HG02588 (cell line): ENCODE measurements at regions not wholly inside any gene's neighbourhood (a gene's known extent, or its start where the extent isn't known, plus 50 kb on each side); places are given as distances from the start of the nearest gene placed in this dataset.

ENCODE experiments used
- ATAC-seq: cut with Tn5 transposase; IDR thresholded peaks from one replicate; pipeline ENCODE4 v1.9.1; 2021; ENCODE audit warnings: mild to moderate bottlenecking, moderate library complexity; ENCODE audit not compliant: unreplicated experiment

GRCh38 chr5:86768699-86769202, 151.0 kb downstream of the COX7C start:
- no peak for ATAC-seq

GRCh38 chr5:86780018-86780417, 162.3 kb downstream of the COX7C start:
- no peak for ATAC-seq

DNA sequence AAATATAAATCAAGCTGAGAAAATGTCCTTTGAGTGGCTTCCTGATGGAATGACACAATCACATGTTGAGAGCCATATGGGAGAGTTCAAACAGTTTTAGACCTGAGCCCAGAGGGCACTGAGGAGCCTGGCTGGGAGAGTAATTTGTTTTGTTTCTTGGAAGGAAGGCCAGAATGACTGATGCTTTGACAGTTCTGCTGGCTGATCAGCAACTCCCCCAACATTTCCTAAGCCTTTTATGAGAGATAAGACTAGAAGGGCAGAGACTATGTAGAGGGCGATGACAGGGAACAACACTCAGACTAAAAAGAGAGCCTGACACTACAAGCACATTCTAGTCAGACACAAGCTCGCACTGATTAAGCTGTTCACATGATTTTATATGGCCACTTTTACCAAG, 169.2 kb downstream of the COX7C start:
- ATAC-seq: no peak

GRCh38 chr5:86795659-86796058, 177.9 kb downstream of the COX7C start:
- no peak for ATAC-seq

DNA sequence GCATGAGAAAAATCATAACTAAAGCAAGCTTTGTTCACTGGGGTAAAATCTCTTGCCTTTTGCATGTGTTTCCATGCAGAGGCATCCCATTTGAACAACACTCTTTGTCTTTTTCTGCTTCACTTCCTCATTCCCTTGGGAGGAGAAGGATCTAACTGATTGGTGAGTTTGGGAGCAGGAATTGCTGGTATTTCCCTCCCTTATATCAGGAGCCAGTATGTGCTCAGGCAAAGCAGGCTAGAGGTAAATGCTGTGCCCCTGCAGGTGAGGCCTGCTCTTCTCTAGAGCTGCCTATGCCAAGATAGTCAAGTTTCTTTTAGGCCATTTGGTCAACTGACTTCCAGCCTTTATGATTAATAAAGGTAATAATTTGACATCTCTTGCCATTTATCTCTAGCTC, 179.9 kb downstream of the COX7C start:
- no peak for ATAC-seq

DNA sequence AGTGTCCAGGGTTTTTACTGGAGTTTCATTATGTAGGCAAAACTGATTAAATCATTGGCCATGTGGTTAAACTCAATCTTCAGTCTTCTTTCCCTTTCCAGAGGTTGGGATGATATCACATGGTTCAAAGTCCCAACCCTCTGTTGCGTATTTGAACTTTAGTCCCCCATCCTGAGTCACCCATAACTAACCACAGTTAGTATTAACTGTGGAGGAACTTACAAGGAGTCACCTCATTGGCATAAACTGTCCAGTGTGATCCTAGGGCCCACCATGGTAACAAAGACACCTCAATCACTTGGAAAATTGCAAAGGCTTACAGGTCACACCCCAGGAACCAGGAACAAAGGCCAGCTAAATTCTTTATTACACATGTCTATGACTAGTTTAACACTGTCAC, 188.5 kb downstream of the COX7C start:
- no peak for ATAC-seq

- no peak for ATAC-seq
Measured at GRCh38 chr5:86807046-86808031, 189.6 kb downstream of the COX7C start.

DNA sequence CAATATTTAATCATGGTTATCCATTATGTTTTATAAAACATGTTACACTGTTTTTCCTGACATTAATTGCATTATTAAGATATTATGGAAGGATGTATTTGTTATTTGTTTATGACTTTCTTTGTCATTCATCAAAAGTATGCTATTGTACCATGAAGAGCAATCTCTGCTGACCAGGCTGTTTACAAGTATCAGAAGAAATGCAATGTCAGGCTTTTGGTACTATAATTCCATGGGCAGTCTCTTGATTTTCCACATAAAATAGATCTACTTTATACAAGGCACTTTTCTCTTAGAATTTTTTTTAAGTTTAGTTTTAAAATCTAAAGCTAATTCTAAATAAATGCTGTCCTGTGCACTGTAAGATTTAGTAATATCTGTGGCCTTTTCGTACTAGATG, 196.6 kb downstream of the COX7C start:
- ATAC-seq: no peak

- ATAC-seq: no peak
Measured at GRCh38 chr5:86814907-86815306, 197.2 kb downstream of the COX7C start.

DNA sequence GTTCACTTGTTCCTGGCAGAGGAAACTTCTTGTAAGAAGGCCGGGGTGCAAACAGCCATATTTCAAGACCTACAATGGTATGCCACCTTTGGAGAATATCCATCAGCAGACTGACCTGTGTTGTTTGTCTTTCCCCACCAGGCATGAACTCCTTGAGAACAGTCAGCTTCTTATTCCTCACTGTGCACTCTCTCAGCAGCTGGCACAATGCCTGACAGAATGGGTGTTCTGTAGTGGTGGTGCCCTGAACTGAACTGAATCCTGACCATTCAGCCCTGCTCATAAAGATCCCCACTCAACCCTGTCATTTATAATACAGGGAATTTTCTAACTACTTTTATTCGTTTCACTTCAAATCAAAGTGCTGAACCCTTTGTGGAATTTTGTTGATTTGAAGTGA, 206.9 kb downstream of the COX7C start:
- no peak for ATAC-seq

DNA sequence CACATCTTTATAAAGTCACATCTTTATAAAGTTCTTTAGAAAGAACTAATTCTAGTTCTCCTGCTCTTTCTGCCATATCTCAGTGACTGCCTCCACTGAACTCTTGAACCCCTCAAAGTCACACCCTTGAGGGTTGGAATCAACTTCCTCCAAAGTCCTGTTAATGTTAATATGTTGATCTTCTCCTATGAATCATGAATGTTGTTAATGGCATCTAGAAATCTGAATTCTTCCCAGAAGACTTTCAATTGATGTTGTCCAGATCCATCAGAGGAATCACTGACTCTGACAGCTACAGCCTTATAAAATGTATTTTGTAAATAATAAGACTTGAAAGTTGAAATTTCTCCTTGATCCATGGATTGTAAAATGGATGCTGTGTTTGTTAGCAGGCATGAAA, 213.4 kb downstream of the COX7C start:
- ATAC-seq: no peak

- no peak for ATAC-seq
Measured at GRCh38 chr5:86833868-86834267, 216.1 kb downstream of the COX7C start.

DNA sequence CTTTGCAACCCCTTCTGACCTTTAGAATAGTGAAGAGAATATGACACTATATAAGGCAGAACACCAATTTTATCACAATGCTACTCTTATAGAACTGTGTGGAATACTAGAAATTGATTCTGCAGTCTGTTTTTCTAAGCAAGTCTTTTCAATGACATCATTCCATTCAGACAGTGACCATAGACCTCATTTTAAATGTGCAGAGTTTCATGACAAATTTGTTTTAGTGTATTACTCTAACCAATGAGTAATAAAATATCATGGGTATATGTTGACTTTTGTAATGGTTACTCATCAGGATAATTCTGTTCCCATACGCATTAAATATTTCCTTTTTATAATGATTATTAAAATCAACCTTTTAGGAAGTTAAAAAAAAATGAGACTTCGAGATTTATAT, 219.9 kb downstream of the COX7C start:
- ATAC-seq: no peak

- ATAC-seq: no peak
Measured at GRCh38 chr5:86838083-86838482, 220.3 kb downstream of the COX7C start.

DNA sequence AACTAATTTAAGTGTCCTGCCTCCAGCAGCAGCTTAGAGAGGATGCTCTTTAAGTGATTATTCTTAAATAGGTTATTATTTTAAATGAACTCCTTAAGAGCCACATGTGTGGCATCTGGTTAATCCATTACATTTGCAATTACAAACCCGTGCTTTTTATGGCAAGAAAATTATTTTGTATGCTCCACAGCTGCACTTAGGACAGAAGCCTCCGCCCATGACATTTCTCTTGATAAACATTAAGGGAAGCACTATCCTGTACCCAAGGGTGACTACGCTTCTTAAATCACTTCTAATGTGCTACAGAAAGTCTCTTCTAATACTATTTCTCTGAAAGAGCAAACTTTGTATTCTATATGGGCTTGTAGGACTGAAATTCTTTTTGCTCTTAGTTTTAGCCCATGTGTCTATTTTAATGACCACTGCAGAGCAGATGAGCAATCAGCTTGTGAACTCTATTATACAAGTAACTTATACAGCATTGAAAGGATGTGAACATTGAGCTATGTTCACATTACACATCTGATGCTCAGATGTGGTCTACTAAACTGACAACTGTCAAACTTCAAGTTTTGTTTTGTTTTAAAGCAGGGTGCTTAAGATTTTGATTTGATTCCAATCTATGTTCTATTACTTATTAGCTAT, 223.4 kb downstream of the COX7C start:
- ATAC-seq: no peak

GRCh38 chr5:86858442-86858841, 240.7 kb downstream of the COX7C start:
- no peak for ATAC-seq

DNA sequence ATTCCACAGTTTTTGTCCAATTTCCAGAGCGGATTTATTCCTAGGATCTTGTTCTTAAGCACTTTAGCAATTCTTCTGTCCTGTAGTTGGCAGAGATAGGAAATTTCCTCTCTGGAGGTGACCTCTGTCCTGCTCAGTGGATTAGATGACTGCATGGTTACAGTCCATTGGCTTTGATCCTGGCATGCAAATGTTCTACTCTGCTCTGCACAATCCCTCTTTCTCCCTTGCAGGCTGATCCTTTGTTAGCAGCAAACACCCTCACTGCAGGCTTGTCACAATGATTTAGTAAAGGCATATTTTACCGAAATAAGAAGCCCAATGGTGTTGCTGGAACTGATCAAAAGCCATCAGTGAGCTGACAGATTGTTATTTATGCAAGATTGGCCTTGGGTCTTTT, 243.8 kb downstream of the COX7C start:
- ATAC-seq: no peak

DNA sequence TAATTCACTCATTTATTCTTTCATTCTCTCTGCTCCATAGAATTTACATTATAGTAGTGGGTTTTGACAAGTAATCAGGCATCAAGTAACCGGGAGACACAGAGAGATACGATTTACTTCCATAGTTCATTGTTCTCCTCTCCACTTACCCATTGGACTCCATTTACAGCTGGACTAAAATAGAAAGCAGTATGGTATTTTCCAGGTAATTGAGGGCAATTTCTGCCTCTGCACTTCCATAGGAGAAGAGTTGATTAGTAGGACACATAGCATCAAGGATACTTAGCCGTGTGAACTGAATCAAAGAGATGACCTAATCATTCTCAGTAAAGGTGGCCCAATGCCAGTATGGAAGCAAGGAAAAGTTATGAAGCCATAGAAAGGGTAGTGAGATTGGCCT, 244.4 kb downstream of the COX7C start:
- no peak for ATAC-seq

- no peak for ATAC-seq
Measured at GRCh38 chr5:86864051-86864450, 246.3 kb downstream of the COX7C start.

GRCh38 chr5:86865256-86865785, 247.6 kb downstream of the COX7C start:
- no peak for ATAC-seq

DNA sequence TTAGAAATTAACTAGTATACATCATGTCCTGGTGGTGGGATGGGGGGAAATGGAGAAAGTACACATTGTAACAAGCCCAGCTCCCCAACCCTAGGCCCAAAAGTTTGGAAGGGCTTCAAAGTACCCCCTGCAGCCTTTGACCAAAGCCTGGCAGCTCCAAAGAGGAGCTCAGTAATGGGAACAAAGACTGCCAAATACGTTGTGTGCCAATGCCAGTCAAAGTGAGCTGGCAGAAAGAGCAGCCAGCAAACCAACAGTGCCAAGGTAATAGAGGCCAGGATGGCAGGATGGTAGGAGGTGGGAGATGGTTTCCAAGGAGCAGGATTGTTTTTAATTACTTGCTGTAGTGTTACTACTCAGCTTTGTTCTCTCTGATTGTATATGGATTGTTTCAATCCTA, 248.3 kb downstream of the COX7C start:
- no peak for ATAC-seq

DNA sequence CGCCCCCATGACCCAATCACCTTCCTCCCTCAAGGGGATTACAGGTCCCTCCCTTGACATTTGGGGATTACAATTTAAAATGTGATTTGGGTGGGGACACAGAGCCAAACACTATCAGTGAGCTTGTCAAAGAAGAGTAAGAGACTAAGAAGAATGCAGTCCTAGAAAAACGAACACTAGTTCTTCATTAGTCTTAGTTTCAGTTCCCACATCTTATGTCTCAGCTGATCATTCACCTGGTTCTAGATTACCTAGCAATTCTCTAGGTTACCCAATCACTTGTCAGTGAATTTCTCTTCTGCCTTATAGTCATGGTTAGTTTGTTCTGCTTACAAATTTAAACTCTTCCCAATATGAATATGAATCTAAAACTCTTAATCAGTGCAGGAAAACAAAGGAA, 251.5 kb downstream of the COX7C start:
- no peak for ATAC-seq
